Upper lobe of right lung (tissue), 1 donor: ENCODE measurements at regions not wholly inside any gene's neighbourhood (a gene's known extent, or its start where the extent isn't known, plus 50 kb on each side); places are given as distances from the start of the nearest gene placed in this dataset.

ENCODE experiments used
- ATAC-seq: fragments of 200-7000 bp; cut with Tn5 transposase; one replicate; pipeline ENCODE4 v1.9.1; 2020; ENCODE audit warnings: mild to moderate bottlenecking, moderate library complexity
- DNase-seq: peaks from one replicate; pipeline ENCODE4 v3.0.0-alpha.2; 2020
- H3K27ac ChIP-seq: fragments of 200-600 bp; one replicate; pipeline ENCODE4 v1.8.0; 2022
- H3K27me3 ChIP-seq: fragments of 200-600 bp; one replicate; pipeline ENCODE4 v1.8.0; 2022; ENCODE audit warnings: mild to moderate bottlenecking
- H3K36me3 ChIP-seq: fragments of 200-600 bp; one replicate; pipeline ENCODE4 v1.8.0; 2022
- H3K4me1 ChIP-seq: fragments of 200-600 bp; one replicate; pipeline ENCODE4 v1.8.0; 2022
- H3K4me3 ChIP-seq: fragments of 200-600 bp; one replicate; pipeline ENCODE4 v1.8.0; 2022; ENCODE audit warnings: mild to moderate bottlenecking
- H3K9me3 ChIP-seq: fragments of 200-600 bp; one replicate; pipeline ENCODE4 v1.8.0; 2022
- CTCF ChIP-seq: fragments of 200-600 bp; IDR thresholded peaks from one replicate; pipeline ENCODE4 v1.8.0; 2022; ENCODE audit warnings: antibody characterized with exemption
- intact Hi-C: fragments of 100-400 bp; cut with DNase I; formaldehyde crosslinking; loops from one replicate; pipeline ENCODE4 v1.11.0; 2022
- donor health status: DM: no; HTN: yes; CAD: no; lungs with severe emphysema.

- no peak for TF ChIP-seq CTCF
- Histone ChIP-seq H3K4me3 (no peak overlapping the region), H3K27ac (no peak overlapping the region), H3K27me3 (peaks cover 7% of the 10 kb centered on the region), H3K9me3 (no peaks in the 10 kb centered on the region), H3K4me1 (peaks cover 8% of the 10 kb centered on the region), H3K36me3 (no peaks in the 10 kb centered on the region)
- intact Hi-C loops, result no loop called here
- peak; percentile 25 for ATAC-seq
- no peak for DNase-seq
Measured at GRCh38 chr2:126970583-126970982, 71.9 kb downstream of the TEX51 start.

GRCh38 chr2:126971162-126971480 lies 72.4 kb downstream of the TEX51 start:
- DNase-seq, result no peak

GRCh38 chr2:126971481-126972278 lies 73.0 kb downstream of the TEX51 start:
- DNase-seq, result peak; percentile 87
- peak; percentile 90 for ATAC-seq
- TF ChIP-seq CTCF, result peak; percentile 97
- H3K27ac ChIP-seq, result no peak overlapping the region
- peaks cover 8% of the 10 kb centered on the region for H3K4me1 ChIP-seq
- no peaks in the 10 kb centered on the region for H3K36me3 ChIP-seq
- intact Hi-C loops, result no loop called here
- peaks cover 7% of the 10 kb centered on the region for H3K27me3 ChIP-seq
- no peaks in the 10 kb centered on the region for H3K9me3 ChIP-seq
- H3K4me3 ChIP-seq, result peak overlapping the region; percentile 51

More at GRCh38 chr2:126971162-126971480, 72.4 kb downstream of the TEX51 start:
- Histone ChIP-seq H3K4me3 (no peak overlapping the region), H3K27ac (no peak overlapping the region), H3K36me3 (no peaks in the 10 kb centered on the region), H3K4me1 (peaks cover 8% of the 10 kb centered on the region), H3K27me3 (peaks cover 7% of the 10 kb centered on the region), H3K9me3 (no peaks in the 10 kb centered on the region)
- no peak for TF ChIP-seq CTCF
- no peak for ATAC-seq
- intact Hi-C loops, result no loop called here

GRCh38 chr2:126972279-126972626 lies 73.6 kb downstream of the TEX51 start:
- DNase-seq (no peak), ATAC-seq (no peak)
- Histone ChIP-seq H3K9me3 (no peaks in the 10 kb centered on the region), H3K36me3 (no peaks in the 10 kb centered on the region), H3K27ac (no peak overlapping the region), H3K27me3 (peaks cover 7% of the 10 kb centered on the region), H3K4me1 (peaks cover 8% of the 10 kb centered on the region), H3K4me3 (peak overlapping the region; percentile 51)
- no peak for TF ChIP-seq CTCF
- intact Hi-C loops, result no loop called here

- DNase-seq, result no peak
Measured at GRCh38 chr2:126973745-126974144, 75.1 kb downstream of the TEX51 start.

More at GRCh38 chr2:126973745-126974144, 75.1 kb downstream of the TEX51 start:
- Histone ChIP-seq H3K4me1 (peaks cover 8% of the 10 kb centered on the region), H3K4me3 (no peak overlapping the region), H3K9me3 (no peaks in the 10 kb centered on the region), H3K36me3 (no peaks in the 10 kb centered on the region), H3K27ac (no peak overlapping the region), H3K27me3 (peaks cover under 1% of the 10 kb centered on the region)
- TF ChIP-seq CTCF, result no peak
- intact Hi-C loops, result no loop called here
- ATAC-seq, result no peak
